ENCODE measurements at regions not wholly inside any gene's neighbourhood (a gene's known extent, or its start where the extent isn't known, plus 50 kb on each side); places are given as distances from the start of the nearest gene placed in this dataset.

DNA sequence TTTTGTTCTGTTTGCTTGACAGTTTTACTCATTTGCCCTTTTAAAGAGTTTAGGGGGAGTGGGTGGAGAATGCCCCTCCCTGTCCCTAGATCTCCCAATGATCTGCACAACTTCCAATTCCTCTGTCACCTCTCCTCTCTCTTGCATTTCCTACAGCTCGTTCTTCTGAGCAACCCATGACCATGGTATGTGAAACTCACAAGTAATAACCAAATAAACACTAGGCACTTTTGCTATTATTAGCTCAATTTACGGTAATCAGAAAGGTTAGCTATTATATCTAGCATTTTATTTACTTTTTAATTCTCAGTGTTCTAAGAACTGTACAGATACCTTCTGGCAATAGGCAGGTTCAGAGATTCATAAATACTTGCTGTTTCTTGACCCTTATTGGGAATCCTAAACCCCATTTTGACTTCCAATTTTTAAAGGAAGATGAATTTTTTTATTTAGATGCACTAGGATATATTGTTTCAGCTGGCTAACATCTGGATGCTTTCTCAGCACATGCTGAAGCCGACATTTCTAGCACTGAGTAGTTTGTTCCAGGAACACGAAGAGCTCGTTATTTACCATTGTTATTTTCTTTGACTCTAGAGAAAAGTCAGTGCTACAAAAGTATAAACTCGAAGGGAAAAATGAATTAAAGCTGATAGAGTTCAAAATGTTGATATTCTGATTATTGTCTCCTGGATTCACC is 194.7 kb upstream of the TLL1 start:
- no peak for DNase-seq

DNA sequence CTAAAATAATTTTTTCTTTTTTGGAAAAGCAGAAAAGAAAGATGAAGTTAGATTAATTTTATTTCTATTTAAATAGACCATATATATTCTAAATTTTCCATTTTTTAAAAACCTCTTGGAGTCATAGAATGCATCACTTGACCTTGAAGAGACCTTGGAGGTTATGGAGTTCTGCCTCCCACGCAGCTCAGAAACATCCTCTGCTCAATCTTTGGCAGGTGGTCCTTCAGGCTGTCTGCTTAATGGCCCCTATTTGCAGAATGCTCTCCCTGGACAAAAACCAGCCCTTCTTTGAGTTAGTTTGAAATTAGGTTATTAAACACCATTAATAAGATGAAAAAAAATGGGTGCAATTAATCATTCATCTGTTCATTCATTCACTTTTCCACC is 194.1 kb upstream of the TLL1 start:
- no peak for DNase-seq

DNA sequence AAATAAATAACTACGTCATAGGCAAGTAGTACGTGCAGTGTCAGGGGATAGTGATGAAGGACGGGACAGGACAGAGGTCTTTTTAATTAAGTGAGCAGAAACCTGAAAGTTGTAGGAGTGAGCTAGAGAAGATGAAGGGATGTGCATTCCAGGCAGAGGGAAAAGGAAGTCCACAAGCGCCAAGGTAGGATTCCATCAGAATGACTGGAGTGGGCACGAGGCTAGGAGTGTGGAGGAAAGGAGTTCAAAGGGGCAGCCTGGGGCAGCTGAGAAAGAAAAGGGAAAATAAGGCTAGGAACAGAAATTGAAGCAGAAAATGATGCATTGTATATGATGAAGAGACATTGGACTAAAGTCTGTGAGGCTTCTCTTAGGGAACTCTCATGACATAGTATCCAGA is 192.2 kb upstream of the TLL1 start:
- no peak for DNase-seq

DNA sequence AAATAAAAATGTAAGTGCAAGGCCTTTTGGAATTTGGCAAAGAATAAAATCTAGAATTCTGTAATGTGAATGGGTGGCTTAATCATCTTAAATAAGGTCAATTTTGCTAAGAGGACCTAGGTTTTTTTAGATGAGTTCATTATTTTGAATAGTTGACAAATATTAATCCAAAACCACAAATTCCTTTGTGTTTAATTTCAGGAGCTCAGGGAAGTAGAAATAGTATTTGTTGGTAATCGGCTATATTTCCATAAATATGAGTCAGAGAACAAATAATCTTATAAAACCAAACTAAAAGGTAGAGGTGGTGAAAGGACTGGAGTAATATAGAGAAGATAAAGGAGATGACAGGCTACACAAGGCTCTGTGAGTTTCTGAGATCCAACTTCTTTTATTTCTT is 190.4 kb upstream of the TLL1 start:
- no peak for DNase-seq

DNA sequence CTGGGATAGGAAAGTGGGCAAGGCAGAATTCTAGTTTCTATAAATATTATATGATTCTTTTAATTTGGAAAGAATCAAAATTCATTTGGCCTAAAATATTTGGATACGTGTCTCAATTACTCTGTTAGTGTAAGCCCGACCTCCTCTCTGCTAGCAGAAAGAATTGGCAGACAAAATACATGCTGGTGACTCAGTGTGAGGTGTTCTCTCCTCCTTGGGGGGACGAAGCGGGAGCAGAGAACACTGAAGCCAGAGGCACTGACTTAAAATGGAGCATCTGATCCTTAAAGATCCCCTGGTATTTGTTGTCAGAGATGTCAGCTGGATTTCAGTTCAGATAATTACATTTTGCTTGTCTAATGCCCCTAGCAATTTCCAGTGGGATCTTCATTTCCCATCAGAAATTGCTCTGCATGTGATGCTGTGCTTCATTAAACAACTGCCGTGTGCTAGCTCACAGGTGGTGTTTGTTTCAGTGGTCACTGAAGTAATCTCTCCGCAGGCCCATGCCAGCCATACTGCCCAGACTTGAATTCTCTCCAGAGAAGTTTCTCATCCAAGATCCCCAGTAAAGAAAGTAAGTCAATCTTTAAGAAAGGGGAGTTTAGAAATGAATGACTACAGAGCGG is 188.7 kb upstream of the TLL1 start:
- no peak for DNase-seq

DNA sequence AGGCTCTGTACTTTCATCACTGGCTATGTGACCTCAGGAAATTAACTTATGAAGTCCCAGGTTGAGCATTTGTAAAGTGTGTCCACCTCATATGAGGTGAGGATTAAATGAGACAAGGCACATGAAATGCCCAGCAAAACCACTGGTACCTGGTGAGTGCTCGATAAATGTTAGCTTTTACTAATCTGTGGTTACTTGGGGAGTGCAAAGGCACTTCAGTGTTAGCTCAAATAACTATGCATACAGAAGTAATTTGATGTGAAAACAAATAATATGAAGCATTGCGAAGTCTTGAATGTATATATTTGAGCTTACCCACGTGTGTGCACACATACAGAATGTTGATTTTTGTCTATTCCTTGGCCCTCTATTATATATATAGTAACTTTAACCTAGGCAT is 186.3 kb upstream of the TLL1 start:
- DNase-seq = no peak

DNA sequence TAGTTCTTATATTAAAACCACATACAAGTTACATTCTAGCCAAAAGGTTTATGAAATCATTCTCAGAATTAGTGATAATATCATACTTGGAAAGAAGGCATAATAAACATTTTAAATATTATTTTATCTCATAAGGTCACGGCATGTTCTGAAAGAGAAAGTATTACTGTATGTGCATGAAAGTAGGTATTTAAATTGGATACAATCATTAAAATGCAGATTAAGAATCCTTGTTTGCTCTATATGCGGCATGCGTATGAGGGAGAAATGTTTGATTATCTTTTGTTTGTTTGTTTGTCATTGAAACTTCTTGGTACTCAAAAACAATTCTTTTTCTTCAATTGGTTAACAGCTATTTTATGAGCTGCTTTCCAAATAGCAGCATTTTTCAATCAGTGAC is 183.9 kb upstream of the TLL1 start:
- no peak for DNase-seq

DNA sequence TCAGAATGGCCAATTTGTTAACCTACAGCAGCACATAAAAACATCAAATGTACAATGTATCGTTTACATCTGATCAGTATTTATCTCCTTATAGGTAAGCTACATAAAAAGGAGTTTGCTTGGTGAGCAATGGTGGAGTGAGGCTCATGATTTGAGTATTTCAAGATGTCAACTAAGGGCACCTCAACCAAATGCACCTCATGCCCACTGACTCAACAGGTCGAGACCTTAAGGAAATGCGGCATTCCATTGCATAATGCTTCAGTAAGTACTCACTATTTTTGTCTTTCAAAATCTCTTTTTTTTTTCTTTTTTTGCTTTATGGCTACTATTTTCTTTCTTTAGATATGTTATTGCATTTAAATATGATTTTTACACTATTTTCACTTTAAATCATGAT is 181.0 kb upstream of the TLL1 start:
- no peak for DNase-seq

DNA sequence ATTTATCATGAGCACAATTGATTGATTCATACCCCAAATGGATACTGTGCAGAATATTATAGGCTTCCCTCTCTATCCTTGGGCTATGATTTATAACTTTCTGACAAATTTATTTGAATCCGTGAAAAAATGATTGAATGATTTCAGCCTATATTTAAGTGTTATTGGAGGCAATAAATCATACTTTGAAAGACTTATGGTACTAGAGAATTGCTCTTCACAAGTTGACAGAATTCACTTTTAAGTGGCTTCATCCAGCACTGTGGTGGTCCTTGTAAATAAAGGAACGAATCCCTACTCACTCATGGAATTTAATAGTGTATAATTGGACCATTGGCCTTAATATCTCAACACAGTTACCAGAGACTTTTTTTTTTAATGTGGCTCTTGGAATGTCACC is 174.8 kb upstream of the TLL1 start:
- no peak for DNase-seq

DNA sequence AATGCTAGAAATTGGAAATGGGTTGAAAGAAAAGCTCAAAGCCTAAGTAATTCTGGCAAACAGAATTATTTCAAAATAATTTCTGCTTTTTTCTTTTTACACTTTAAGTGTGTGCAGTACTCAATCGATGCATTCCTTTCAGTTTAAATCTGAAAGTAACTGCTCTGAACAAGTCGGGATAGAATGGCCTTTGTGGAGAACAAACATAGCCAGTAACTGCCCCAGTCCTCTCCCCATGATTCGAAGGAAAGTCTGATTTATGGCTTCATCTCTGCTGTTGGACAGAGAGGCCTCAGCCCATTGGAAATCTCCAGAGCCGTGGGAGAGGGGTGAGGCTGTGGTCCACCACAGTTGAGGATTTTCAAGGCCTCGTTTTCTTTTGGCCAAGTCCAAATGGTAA is 174.0 kb upstream of the TLL1 start:
- no peak for DNase-seq

DNA sequence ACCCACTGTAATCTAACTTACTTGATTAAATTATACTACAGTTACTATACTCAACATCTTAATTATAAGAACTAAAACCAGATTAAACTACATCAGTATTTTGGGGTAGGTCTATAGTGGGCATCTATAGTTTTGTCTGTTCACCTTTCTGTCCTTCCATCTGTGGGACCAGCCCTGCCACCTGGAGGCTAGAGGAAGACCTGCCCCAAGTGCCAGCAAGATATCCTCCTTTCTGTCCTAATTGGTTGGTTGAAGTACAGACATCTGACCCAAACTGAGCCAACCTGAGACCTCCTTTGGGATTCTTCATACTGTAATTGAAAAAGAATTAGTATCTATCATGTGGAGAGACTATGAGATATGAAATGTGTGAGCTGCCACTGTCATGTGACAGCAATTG is 172.2 kb upstream of the TLL1 start:
- DNase-seq = no peak

DNA sequence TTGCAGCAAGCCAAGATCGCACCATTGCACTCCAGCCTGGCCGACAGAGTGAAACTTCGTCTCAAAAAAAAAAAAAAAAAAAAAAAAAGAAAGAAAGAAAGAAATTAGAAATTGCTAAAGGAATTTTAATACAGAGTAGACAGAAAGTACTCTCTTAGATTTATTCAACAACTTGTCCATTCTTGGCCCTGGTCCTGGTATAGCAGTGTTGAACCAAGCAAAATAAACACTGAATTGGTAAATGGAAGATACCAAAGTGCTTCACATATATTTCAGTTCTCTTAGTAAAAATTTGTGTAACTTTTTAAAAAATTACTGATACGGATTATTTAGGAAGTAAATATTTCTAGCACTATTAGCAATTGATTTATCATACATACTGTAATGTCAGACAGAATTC is 165.9 kb upstream of the TLL1 start:
- DNase-seq = no peak

DNA sequence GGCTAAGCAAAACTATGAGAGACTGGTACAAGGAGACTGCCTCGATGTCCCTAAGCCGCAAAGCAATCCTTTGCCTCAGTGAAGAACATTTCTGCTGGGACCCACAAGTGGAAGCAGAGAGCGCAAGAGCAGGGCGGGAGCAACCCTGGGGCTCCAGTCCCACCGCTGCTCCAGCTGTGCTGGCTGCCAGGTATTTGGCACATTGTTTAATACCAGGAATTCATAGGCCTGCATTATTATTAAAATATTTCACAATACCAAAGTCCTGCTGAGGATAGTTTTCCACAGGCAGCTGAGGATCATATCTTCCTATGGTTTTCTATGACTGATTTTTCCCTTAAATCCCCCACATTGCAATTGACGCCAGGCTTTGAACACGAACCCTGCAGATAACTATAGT is 163.5 kb upstream of the TLL1 start:
- no peak for DNase-seq

DNA sequence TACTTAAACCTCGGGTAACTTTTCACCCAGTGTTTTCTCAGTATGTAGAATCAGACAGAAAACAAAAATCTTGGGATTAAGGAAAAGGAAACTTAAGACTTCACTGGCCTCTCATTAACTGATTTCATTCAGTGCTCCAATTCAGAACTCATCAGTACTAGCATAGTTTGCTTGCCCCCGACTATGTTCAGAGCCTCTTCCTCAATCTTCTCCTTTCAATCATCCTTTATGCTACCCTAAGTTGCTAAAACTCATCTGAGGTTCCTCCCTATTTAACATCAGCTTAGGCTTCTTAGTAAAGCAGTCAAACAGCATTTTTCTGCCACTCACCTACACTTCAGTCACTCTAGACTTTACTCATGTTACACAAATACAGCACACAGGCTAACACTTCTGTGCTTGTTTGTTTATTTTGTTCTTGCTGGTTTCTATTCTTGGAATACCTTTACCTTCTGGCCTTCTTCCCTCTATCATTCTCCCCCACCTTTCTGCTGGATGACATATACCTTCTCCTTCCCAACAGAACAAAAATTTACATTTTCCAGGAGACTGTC is 163.0 kb upstream of the TLL1 start:
- DNase-seq = no peak

DNA sequence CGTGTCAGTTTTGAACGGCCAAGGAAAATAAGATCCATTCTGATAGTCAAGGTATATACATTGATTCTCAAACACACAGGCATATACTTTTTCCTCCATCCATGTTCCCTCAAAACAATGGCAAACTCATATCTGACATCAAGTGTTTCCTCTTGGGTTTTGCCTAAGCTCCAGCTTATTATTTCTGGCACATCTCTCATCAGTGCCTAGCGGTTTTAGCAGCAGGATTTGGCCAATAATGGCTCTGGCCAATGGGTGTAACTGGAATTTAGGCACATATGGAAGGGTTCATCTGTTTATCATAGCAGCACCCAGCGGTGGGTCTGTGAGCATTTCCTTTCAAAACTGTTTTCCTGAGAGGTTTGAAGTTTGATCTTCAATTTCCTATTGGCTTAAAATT is 161.6 kb upstream of the TLL1 start:
- no peak for DNase-seq

DNA sequence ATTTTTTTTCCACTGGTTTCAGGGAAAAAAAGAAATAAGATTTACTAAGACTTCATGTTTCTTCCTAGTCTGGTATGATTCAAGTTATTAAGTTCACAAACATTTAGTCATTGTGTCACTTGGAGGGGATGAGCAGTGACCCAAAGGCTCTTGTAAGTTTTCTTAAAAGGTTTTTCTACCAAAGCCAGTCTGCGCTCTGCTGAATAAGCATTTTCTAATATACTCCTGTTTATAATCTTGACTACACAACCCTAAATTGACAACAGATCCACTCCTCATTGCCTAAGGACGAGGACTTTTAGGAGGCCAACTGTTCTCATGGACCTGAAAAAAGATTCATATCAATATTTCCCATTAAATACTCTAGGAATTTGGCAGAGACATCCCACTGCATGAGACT is 161.1 kb upstream of the TLL1 start:
- DNase-seq = no peak

DNA sequence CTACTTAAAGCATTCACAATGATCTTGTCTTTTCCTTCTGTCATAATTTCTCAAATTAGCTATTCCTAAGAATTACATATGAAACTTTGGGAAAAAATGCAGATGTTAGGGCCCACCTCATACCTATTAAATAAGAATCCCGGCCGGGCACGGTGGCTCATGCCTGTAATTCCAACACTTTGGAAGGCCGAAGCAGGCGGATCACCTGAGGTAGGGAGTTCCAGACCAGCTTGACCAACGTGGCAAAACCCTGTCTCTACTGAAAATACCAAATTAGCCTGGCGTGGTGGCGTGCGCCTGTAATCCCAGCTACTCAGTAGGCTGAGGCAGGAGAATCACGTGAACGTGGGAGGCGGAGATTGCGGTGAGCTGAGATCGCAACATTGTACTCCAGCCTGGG is 158.4 kb upstream of the TLL1 start:
- no peak for DNase-seq

DNA sequence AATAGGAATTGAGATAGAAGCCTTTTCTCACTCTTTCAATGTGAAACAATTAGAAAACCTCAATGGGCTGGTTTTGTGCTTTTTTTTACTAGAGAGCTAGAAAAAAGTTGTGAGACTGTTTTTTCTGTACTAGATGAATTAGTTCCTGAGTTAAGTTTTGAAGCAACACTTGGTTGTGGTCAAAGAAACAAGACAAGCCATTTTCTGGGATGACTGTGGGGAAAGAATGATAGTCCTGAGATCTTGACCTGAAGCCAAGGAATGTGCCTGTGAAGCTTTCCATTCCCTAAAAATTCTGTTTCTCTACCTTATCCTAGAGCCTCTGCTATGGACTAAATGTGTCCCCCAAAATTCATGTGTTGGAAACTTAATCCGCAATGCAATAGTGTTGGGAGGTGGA is 157.8 kb upstream of the TLL1 start:
- no peak for DNase-seq

DNA sequence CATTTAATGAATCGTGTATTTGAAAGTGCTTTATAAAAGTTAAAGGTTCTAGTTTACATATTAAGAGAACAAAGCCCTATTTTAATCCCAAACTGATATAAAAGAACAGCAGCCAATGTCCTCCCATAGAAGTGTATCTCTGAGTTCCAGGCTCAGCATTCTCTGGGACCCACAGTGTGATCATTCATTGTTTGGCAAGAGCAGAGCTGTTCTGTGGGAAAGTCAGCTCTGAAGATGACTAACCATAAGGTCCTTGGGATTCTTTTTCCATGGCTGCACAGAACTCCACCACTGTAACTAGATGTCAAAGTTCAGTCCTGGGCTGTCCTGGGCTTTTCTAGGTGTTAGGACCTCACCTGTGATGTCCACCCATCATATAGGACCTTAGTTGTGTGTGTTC is 157.0 kb upstream of the TLL1 start:
- DNase-seq = no peak

DNA sequence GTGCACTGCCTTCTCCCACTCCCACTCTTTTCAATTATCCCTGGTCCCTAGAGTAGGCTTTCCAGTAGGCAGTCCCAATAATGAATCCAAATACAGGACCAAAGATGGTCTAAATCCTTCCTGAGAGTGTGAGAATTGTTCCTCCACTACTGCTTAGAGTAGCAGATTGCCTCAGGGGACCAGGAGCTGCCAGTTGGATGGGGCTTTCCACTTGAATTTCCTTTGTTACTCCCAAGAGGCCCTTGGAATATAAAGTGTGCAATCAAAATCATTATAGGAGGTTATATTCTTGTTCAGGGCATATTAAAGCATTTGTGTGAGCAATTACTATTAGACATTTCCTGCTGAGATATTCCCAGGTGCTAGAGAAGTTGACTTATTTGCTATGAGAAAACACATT is 156.6 kb upstream of the TLL1 start:
- DNase-seq = peak; percentile 4 to 22

DNA sequence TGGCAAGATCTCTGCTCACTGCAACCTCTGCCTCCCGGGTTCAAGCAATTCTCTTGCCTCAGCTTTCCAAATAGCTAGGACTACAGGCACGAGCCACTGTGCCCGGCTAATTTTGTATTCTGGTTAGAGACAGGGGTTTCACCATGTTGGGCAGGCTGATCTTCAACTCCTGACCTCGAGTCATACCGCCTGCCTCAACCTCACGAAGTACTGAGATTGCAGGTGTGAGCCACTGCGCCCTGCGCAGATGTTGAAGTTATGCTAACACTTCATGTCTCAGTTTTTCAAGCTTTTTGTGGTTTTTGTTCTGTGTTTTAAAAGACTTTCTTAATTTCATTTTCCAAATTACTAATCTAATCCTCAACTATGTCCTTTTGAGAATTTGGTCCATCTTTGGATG is 154.4 kb upstream of the TLL1 start:
- no peak for DNase-seq

DNA sequence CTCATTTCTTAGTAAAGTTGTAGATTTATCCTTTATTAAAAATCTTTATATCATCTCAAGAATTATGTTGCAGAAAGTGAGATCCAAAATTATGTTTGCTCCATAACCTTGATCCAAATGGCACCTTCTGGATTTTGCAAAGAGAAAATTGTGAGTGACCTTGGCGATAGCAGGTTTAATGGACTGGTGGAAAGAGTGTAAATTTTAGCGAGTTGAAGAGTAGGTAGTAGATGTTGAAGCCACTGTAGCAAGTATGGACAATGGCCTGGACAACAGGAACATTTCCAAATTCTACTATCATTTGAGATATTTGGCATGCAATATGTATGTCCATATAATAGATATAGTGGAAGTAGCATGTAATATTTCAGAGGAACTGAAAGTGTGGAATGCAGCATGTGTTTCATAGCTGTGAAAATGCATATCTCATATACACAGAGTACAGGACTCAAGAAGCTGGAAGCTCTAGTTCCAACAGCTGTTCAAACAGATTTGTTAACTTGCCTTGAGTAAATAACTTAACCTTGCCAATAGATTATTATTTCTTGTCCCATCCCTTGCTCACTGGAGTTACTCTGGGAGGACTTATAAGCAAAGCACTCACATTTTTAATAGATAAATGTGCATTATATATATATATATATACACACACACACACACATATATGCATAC is 152.5 kb upstream of the TLL1 start:
- DNase-seq = no peak

DNA sequence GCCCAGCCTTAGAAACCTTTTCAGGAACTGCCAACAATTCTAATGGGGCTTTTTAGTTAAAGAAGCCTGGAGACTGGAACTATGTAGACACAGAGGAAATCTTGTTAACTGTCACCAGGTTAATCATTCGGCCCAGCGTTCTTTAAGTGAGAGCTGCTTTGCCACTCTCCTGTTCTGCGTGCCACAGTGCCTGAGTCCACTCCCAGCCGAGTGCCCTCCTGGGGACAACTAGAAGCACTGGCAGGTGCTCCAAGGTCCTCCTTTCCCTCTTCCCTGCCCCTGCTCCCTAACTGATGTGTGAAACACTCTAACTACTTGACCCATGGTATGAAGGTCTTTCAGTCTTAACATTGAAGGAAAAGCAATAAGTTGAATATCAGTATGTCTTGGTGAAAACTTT is 151.2 kb upstream of the TLL1 start:
- no peak for DNase-seq

DNA sequence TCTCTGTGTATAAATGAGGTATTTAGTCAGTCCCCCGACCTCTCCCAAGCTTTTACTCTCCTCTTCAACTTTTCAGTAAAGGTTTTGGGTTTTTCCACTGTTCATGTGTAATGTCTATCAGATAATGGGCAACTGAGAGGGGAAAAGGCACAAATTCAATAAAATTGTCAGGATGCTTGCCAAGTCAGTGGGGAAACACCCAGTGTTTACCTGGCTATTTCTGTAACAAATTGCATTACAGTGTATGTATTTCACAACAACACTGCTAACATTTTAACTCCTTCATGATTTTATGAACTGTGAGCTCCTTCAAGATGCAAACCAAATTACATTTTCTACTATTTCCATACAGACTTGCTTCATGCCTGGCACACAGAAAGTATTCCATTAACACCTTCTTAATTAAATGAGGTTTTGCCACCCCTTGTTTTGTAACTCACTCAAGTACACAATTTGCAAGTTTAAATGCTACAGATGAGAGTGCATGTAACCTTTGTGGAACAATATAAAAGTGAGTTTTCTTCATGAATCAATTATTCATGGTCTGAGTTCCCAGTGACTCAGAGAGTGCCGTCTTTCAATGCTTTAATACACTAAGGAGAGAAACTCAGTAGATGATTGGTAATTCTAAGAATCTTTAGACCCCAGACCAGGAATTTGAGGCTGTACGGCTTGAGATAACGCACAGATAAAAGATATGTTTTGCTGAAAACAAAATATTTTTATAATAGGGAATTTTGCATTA is 149.8 kb upstream of the TLL1 start:
- DNase-seq = no peak

Data from NCI-H1930 (cell line).